ENCODE measurements at regions not wholly inside any gene's neighbourhood (a gene's known extent, or its start where the extent isn't known, plus 50 kb on each side); places are given as distances from the start of the nearest gene placed in this dataset.

DNA sequence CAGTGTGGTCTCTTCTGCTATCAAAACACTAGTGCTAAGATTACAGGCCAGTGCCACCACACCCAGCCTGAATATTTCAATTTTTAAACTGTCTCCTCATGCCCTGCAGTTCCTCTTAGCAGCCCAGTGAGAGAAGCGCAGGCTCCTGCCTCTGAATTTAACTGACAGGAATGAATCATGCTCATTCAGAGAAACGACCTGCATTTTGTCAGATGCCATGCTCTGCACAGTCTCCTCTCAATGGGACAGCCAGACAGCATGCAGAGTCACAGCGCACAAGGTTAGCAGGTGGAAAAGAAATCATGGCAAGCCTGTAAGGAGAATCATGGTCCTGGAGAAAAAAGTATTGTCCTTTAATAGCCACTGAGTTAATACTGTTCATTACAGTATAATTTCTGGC lies 691.0 kb upstream of the SEL1L start:
- TF ChIP-seq, protein P1, sequence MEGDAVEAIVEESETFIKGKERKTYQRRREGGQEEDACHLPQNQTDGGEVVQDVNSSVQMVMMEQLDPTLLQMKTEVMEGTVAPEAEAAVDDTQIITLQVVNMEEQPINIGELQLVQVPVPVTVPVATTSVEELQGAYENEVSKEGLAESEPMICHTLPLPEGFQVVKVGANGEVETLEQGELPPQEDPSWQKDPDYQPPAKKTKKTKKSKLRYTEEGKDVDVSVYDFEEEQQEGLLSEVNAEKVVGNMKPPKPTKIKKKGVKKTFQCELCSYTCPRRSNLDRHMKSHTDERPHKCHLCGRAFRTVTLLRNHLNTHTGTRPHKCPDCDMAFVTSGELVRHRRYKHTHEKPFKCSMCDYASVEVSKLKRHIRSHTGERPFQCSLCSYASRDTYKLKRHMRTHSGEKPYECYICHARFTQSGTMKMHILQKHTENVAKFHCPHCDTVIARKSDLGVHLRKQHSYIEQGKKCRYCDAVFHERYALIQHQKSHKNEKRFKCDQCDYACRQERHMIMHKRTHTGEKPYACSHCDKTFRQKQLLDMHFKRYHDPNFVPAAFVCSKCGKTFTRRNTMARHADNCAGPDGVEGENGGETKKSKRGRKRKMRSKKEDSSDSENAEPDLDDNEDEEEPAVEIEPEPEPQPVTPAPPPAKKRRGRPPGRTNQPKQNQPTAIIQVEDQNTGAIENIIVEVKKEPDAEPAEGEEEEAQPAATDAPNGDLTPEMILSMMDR (IDR thresholded peaks at IDR 0.05): no peak
- TF ChIP-seq POLR2A (IDR thresholded peaks at IDR 0.05): no peak
